NCI-H2107 (cell line): ENCODE measurements at regions not wholly inside any gene's neighbourhood (a gene's known extent, or its start where the extent isn't known, plus 50 kb on each side); places are given as distances from the start of the nearest gene placed in this dataset.

Experiments used
- DNase-seq: peaks from one replicate; lab custom pipeline; 2025; lab: John Stamatoyannopoulos, UW

DNA sequence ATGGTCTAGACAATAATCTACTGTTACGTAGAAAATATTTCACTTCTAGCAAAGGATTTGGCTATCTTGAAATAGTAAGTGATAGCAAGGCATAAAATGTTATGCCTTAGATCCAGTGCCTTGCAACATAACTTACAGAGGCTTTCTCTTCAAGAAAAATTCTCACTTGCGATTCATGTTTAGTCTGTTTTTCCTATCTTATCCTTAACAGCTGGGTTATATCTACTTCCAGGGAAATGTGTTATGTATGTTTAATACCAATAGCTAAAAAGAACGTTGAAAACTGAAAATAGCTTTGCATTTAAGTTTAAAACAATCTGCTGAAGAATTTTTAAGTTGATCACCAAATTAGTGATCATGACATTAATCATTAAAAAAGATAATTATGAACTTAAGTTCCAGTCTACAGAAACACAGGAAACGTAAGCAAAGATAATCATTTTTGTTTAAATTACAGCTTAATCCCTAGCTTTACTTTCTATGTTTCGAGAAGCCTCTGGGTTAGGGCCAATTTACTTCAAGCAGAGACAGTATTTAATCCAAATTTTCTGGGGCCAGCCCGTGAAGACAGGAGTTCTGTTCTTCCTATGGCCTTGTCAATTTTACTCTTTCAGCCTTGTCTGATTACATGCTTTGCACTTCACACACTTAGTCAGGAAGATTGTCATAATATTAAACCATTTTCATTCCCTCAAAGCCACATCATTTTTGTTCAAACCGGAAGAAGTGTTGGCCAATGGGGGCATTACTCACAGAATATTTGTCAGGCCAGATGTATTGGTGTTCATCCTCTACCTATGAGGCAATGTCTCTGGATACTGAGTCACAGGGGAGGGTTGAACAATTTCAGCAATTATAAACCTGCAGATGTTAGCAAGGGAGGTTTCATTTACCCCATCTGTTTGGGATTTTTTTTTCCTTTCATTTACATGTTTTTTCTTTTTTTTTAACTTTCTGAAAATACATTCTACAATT lies 1132.9 kb upstream of the ZEB2 start:
- no peak for DNase-seq

DNA sequence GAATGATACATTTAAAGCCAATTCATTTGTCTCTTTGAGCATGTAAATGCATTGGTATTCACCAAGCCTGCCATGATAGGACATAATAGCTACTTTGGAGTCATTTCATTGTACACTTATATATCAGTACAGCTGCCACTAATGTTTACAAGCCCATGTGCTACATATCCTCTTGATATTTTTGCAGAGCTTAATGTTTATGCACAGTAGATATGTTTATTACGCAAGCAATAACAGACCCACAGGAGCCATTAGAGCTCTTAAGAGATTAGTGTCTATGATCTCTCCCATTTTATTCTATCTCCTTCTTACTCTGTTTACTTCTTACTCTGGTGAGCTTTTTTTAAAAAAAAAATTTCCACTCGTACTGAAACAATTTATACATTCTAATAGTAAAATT lies 1132.1 kb upstream of the ZEB2 start:
- no peak for DNase-seq

DNA sequence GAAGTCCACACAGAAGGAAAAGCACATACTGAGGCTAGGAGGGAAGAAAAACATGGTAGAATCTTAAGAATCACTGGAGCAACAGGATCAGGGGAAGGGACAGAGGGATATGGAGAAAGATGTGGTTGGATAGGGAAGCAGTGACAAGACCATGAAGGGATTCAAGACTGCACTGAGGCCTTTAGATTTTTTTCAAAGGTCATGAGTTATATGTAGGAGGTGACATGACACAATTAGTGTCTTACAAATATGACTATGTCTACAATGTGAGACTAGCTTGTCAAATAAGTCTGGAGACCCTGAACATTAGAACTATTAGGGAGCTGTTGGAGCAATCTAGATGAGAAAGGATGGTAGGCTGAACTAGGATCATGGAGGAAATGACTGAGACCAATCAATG lies 1130.3 kb upstream of the ZEB2 start:
- DNase-seq, result no peak

DNA sequence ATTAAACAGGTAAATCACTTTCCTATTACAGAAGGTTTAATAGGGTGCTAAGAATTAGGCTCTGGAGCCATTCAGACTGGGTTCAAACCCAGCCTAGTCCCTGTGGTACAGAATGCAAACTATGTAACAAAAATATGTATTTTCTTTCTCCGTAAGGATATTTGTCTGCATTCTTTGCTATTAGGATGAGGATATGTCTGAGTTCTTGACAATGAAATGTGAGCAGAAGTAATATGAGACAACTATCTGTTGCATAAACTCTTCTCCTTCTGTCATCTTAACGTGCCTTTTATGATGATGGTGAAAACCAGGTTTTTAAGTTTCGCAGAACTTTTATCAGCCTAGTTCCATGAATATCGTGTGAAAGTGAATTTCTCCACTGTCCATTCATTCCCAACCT lies 1129.1 kb upstream of the ZEB2 start:
- no peak for DNase-seq

DNA sequence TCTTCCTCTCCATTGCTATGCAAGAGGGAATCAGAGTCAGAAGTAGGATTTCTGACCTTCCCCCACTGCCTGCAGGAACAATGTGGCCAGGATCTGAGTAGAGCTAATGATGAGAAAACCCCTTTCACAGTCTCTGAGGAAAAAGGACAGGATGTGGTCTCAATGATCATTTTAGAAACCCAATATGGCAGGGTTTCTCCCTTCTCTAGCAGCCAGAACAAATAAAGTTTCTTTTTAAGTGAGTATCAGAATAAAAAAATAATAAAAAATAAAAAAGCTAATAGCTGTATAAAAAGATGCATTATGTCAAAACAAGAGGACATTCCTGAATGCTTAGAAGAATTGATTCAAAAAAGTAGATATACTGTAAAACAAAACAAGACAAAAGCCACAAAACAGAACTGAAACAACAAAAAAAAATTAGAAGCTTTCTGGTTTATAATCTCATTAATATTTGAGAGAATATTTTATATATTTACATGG lies 1124.9 kb upstream of the ZEB2 start:
- no peak for DNase-seq

DNA sequence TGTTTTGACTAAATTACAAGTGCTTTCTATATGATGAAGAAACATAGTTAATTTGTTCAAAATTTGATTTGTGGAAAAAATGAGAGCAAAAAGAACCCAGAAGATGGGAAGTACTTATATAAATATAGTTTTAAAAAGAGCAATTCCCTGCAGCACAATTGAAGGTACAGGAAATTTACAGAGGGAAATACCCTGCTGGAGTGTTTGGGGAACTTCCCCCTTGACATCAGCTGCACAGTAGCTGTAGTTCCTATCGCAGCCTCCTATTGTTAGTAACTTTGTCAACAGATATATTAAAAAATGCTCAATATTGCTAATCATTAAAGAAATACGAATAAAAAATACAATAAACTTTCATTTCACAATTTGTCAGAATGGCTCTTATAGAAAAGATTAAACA lies 1118.8 kb upstream of the ZEB2 start:
- DNase-seq, result no peak

DNA sequence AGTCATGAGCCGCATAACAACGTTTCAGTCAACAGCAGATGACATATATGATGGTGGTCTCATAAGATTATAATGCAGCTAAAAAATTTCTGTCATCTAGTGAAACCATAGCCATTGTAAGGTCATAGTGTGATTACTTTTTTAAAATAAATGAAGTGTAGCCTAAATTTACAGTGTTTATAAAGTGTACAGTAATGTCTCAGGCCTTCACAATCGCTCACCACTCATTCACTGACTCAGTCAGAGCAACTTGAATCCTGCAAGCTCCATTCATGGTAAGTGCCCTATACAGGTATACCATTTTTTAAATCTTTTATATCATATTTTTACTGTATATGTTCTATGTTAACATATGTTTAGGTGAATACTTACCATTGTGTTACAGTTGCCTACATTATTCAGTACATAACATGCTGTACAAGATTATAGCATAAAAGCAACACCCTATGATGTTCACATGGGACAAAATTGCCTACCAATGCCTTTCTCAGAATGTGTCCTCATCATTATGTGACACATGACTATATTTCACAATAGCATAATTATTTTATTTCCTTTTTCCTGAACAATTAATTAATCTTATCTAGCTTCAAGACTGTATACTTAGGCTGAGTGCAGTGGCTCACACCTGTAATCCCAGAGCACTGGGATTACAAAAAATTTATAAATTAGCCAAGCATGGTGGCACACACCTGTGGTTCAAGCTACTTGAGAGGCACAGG lies 1115.9 kb upstream of the ZEB2 start:
- DNase-seq, result no peak

DNA sequence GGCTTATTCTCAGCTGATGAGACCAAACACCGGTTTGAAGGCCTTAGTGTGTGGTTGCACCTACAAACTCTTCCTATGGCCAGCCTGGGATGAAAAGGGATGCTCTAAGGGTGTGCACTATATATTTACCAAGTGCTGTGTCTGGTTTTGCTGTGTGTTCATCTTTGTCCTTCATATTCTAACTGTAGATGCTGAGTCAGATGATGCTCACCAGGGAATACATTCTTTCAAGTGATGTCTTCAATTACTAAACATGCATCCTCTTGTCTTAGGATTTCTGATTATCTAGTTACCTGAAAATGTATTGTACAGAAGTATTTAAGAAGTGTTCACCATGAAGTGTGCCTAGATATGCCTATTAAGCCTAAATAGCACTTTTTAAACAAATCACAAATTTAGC lies 1111.6 kb upstream of the ZEB2 start:
- DNase-seq, result no peak

DNA sequence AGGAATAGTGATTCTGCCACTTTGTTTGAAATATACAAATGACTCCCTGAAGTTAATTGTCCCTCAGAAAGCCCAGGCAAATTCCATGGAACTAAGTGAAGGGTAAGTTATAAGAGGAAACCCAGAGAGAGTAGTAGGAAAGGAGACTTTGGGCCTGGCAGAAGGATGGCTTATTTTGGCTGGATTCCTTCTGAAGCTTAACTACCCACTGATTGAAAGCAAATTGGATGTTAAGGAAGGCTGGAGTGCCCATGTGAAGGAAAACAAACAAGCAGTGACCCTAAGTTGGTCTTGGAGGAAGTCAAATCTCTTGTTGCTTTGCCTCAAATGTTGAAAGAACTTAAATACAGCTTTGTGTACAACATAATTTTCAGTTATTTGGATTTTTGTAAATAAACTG lies 1106.4 kb upstream of the ZEB2 start:
- DNase-seq, result no peak

DNA sequence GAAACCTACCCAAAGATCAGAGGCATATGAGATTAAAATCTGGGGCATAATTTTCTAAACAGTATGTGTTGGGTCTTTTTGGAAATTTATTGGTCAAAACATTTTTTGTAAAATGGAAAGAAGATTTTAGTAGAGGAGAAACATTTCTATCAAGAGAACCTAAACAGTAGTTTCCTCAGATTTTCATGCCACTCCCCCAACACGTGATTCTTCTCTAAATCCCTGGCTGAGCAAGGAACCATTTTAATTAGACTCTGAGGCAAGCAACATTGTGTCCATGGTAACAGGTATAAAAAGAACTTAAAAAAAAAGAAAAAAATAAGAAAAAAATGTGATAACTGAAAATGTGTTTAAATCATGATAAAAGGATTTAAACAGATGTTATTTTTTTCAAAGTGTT lies 1105.2 kb upstream of the ZEB2 start:
- no peak for DNase-seq

DNA sequence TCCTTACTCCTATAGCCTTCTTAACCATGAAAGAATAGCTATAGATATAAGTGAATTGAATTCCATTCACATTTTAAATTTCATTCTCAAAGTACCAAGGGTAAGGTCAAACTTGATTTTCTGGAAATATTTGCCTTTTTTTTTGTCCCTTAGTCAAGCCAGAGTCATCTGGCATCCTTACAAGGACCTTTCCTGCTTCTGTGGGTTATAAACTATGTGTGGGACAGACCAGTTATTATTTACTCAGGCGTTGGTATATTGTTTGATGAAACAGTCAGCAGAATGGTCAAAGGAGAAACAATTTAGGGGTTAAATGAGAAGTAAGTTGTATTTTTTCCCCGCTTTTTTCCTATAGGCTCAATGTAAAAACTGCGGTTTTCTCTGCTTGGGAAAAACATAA lies 1103.2 kb upstream of the ZEB2 start:
- no peak for DNase-seq

DNA sequence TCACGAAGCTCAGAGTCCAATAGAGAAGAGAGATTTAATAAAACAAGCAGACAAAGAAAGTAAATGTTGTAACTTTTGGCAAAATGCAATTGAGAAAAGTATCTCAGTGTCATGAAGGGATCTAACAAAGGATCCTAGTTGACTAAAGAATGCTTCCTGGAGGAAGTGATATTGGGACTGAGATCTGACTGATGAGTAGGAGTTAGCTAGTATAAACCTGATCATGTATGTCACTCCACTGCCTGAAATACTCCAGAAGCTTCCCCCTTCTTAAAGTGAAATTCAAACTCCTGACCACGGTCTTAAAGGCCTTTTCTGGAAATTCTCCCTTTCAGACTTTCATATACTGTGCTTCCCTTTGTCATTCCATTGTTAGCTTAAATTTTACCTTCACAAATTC lies 1102.4 kb upstream of the ZEB2 start:
- no peak for DNase-seq

DNA sequence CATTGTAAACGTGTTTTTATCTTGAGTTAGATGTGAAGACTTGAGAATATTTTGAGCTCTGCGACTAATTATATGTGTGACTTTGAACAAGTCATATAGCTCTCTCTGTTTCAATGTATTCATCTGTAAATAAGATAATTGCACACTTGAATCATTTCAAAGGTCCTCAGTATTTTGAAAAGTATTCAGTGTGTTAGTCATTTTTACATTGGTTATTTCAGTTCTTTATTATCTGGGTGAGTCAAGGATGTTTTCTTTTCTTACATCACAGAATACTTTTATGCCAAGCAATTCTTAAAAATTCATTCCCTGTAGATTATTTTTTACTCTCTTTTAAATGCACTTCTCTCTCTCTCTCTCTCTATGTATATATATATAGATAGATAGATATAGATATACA lies 1098.0 kb upstream of the ZEB2 start:
- DNase-seq, result no peak

DNA sequence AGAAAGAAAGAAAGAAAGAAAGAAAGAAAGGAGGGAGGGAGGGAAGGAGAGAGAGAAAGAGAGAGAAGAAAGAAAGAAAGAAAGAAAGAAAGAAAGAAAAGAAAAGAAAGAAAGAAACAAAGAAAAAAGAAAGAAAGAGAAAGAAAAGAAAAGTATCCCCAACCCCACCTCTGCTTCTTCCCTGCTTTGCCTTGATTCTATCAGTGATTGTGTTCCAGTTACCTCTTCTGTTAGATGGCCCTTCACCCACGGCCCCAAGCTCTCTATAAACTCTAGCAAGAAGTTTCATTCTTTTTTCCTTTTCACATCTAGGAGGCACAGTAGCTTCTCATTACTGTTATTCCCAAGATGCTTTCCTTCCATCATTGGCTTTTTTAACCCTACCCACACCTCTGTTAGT lies 1097.5 kb upstream of the ZEB2 start:
- no peak for DNase-seq

DNA sequence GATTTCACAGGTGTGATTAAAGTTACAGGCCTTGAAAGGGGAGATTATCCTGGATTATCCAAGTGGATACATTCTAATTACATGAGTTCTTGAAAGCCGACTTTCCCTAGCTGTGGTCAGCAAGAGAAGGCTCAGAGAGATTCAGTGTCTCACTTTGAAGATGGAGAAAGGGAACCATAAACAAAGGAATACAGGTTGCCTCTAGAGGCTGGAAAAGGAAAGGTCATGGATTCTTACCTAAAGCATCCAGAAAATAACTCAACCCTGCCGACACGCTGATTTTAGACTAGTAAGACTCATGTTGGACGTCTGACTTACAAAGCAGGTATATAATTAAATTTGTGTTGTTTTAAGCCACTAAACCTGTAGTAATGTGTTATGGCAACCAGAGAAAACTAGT lies 1095.7 kb upstream of the ZEB2 start:
- no peak for DNase-seq

DNA sequence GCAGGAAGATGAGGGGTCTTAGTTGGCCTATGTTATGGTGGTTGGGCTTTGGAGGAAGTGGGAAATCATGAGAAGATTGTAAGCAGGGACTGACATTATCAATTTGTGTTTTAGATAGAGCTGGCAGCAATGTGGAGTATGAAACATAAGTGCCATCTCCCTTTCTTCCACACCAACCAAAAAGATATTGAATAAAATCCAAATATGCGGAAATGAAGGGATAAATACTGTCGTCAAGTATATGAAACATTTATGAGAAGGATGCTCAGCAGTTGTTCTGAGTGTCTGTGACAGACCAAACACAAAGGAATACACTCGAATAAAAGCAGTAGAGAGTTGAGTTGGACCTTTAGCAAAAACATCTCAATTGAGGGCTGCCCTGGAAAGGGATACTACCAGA lies 1090.0 kb upstream of the ZEB2 start:
- no peak for DNase-seq

DNA sequence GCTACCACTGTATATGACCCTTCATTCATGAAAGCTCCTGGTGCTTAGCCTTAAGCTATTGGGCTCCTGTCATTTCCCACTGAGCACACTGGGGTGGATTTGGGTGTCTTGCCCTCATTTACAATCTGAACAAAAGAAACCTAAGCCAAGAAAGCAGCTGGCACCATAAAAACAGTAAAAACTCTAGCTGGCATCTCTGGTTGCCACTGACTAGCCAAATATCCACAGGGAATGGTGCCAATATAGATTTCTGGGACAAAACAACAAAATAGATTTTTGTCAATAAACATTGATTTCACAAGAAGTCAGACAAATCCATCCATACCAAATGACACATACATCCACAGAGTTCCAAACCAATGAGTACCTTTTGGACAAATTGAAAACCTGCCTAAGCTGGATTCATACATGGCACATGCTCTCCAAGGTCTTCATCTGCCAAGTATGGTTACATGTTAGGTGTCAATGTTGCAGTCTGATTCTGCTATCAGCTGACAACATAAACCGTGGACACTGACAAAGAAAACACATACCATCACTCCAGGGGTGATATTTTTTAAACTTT lies 1081.5 kb upstream of the ZEB2 start:
- DNase-seq, result no peak

DNA sequence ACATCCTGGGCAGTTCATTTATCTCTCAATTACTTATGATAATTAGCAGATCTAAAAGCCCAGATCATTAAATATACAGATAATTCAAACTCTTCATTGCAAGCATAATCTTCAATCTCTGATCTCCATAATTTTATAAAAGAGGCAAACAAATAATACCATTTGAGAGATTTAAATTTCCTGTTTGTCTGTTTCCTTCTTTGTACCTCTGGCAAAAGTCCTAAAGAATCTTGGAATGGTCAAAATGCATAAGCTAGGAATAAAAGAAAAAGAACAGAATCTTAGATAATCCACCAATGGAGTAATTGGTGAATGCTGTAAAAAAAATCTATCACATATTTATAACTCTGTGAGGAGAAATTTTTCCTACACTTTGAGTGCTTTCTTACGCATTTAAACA lies 1080.9 kb upstream of the ZEB2 start:
- no peak for DNase-seq

DNA sequence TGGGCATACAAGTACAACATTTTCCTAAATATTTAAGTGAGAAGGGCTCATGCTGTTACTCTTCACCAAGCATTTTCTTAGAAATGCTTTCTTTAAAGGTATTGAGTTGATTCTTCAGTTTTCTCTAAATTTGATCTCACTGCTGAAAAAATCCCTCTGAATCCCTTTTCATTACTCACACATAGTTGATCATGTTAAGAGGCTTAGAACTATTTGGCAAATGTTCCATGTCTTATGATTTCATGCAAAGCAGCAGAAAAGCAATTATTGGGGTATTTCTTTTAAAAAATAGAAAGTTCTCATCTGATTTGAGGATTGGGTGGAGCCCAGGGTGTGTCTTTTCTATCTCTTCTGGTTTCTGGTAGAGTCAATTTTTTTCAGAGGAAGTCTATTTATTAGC lies 1079.8 kb upstream of the ZEB2 start:
- DNase-seq, result no peak

DNA sequence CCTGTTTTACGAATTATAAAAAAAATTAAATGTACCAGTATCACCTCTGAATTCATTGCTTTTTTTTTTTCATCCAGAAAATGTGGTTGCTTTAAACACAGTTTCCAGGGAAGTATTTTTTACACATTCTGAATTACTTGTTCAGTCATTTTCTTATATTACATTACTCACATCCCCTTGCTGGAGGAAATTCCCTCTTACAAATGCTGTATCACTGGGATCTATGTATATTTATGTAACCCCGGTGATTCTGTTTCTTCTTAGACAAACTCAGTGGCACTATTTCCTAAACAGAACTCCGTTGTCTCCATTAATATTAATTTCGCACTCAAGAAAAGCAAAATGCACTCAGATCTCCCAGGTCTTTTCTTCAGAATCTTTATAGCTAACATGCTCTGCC lies 1078.5 kb upstream of the ZEB2 start:
- no peak for DNase-seq

DNA sequence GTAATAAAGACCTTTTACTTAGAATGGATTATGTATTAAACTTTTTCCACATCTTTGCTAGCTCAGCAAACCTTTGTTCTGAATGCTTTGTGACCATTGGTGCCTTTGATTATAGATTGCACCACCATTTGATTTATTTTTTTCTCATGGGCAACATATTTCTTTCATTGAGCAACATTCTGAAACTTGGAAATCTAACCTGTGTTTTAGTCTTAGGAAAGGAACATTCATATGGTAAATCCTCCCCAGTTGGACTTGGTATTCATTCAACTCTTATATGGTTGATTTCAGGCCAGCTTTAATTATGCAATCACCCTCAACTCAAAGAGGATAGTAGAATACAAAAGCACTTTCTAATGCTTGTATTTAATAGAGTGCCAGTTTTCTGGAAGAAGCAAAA lies 1077.9 kb upstream of the ZEB2 start:
- no peak for DNase-seq

DNA sequence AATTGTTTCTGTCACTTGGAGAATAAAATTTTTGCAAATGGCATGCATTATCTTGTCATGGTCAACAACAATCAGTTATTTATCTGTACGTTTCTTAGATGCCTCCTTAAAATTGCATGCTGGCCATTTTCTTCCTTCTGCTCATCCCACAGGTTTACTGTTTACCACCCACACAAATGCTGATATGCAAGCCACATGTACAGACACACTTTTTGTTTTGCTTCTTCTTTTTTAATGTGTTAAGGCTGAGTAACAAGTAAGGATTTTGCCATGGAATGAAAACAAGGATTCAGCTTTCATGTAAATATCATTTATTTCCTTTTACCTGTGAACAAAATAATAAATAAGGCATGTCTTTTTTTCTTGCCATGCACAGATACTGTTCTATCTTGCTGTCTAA lies 1077.1 kb upstream of the ZEB2 start:
- DNase-seq, result no peak

DNA sequence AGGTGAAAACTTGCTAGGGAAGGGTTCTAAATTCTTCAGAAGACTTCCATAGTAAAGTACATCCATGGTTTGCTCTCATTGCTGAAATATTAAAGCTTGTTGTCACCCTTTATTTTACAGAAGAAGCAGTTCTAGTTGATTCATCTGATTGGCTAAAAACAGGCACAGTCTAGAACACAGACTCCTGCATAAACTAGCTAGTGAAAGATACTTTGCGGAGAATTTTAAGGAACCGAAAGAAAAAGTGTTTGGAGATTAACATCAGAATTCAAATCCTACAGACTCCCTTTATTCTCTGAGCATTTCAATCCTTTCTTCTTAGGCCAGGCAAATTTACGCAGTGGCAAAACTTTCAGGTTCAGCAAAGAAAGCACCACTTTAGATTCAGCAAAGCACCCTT lies 1076.5 kb upstream of the ZEB2 start:
- DNase-seq, result no peak
